Neural cell (in vitro differentiated cells): ENCODE measurements at regions not wholly inside any gene's neighbourhood (a gene's known extent, or its start where the extent isn't known, plus 50 kb on each side); places are given as distances from the start of the nearest gene placed in this dataset.

ENCODE experiments used
- H2AFZ ChIP-seq: fragments of 200-600, 300-800 bp; sonication (generic), shearing (Covaris generic); 2 replicates; pipeline ENCODE4 v1.6.0; 2014; ENCODE audit warnings: low read depth, mild to moderate bottlenecking, antibody characterized with exemption, low read length, moderate library complexity
- H3F3A ChIP-seq: fragments of 200-600 bp; shearing (Covaris generic); 2 replicates; pipeline ENCODE4 v1.6.1; 2016; ENCODE audit warnings: mild to moderate bottlenecking, moderate library complexity, mixed read lengths, antibody characterized with exemption, low read length; ENCODE audit not compliant: insufficient read depth, poor library complexity, severe bottlenecking
- H3K27ac ChIP-seq: fragments of 200-600, 300-800 bp; sonication (generic), shearing (Covaris generic); 2 replicates; pipeline ENCODE4 v1.5.1; 2014; ENCODE audit warnings: mild to moderate bottlenecking, low read length, moderate library complexity
- H3K27me3 ChIP-seq: fragments of 300-800, 200-600 bp; sonication (generic), shearing (Covaris generic); 2 replicates; pipeline ENCODE4 v1.6.0; 2014; ENCODE audit warnings: mild to moderate bottlenecking, low read depth, low read length, moderate library complexity; ENCODE audit not compliant: insufficient read depth
- H3K36me3 ChIP-seq: fragments of 300-800, 200-600 bp; sonication (generic), shearing (Covaris generic); 2 replicates; pipeline ENCODE4 v1.5.1; 2014; ENCODE audit warnings: mild to moderate bottlenecking, antibody characterized with exemption, low read length, moderate library complexity; ENCODE audit not compliant: insufficient read depth
- H3K4me2 ChIP-seq: fragments of 300-800, 200-600 bp; sonication (generic), shearing (Covaris generic); 2 replicates; pipeline ENCODE4 v1.6.0; 2014; ENCODE audit warnings: mild to moderate bottlenecking, low read length
- H3K4me3 ChIP-seq: fragments of 300-800, 200-600 bp; sonication (generic), shearing (Covaris generic); 2 replicates; pipeline ENCODE4 v1.5.1; 2014; ENCODE audit warnings: mild to moderate bottlenecking, low read length, moderate library complexity
- H3K79me2 ChIP-seq: fragments of 200-600 bp; shearing (Covaris generic); replicated peaks from 2 replicates; pipeline ENCODE4 v1.6.0; 2014; ENCODE audit warnings: mild to moderate bottlenecking, low read length, moderate library complexity; ENCODE audit not compliant: insufficient read depth
- H3K9ac ChIP-seq: fragments of 300-800, 200-600 bp; sonication (generic), shearing (Covaris generic); 2 replicates; pipeline ENCODE4 v1.6.1; 2016; ENCODE audit warnings: mild to moderate bottlenecking, low read length, mixed read lengths
- H3K9me2 ChIP-seq: fragments of 200-600 bp; shearing (Covaris generic); 2 replicates; pipeline ENCODE4 v1.6.1; 2016; ENCODE audit warnings: mild to moderate bottlenecking, low read length, mixed read lengths; ENCODE audit not compliant: insufficient read depth
- H3K9me3 ChIP-seq: fragments of 200-600, 300-800 bp; sonication (generic), shearing (Covaris generic); 2 replicates; pipeline ENCODE4 v1.6.1; 2016; ENCODE audit warnings: mild to moderate bottlenecking, mixed run types, low read length, moderate library complexity, mixed read lengths
- H4K20me1 ChIP-seq: fragments of 200-600 bp; shearing (Covaris generic); 2 replicates; pipeline ENCODE4 v1.6.1; 2016; ENCODE audit warnings: mild to moderate bottlenecking, mixed run types; ENCODE audit not compliant: insufficient read depth
- EP300 ChIP-seq: fragments of 450-650 bp; conservative IDR thresholded peaks from 2 replicates; pipeline ENCODE4 v1.6.1; 2014; ENCODE audit warnings: antibody characterized with exemption, mild to moderate bottlenecking, moderate library complexity; ENCODE audit not compliant: poor library complexity, severe bottlenecking
- EZH2 ChIP-seq: fragments of 200-600, 300-800 bp; shearing (Covaris generic), sonication (generic); IDR thresholded peaks from 2 replicates; pipeline ENCODE4 v1.6.1; 2014; ENCODE audit warnings: antibody characterized with exemption, low read length, borderline replicate concordance, mild to moderate bottlenecking; ENCODE audit not compliant: insufficient read depth, poor library complexity, severe bottlenecking
- MXI1 ChIP-seq: fragments of 450-650 bp; conservative IDR thresholded peaks from 2 replicates; pipeline ENCODE4 v1.6.1; 2014; ENCODE audit warnings: antibody characterized with exemption, mild to moderate bottlenecking; ENCODE audit not compliant: poor library complexity, severe bottlenecking
- POLR2AphosphoS5 ChIP-seq: IDR thresholded peaks from 2 replicates; pipeline ENCODE4 v1.6.1; 2012
- RAD21 ChIP-seq: fragments of 450-650 bp; conservative IDR thresholded peaks from 2 replicates; pipeline ENCODE4 v1.6.1; 2014; ENCODE audit warnings: antibody characterized with exemption, mild to moderate bottlenecking, moderate library complexity
- SMC3 ChIP-seq: fragments of 450-650 bp; conservative IDR thresholded peaks from 2 replicates; pipeline ENCODE4 v1.6.1; 2014; ENCODE audit warnings: antibody characterized with exemption, mild to moderate bottlenecking, moderate library complexity; ENCODE audit not compliant: poor library complexity
- TAF1 ChIP-seq: IDR thresholded peaks from 2 replicates; pipeline ENCODE4 v1.6.1; 2012; ENCODE audit warnings: low read depth
- TF ChIP-seq, protein P1 (sequence below): fragments of 450-650 bp; IDR thresholded peaks from 2 replicates; pipeline ENCODE4 v1.5.1; 2014; ENCODE audit warnings: antibody characterized with exemption, mild to moderate bottlenecking, moderate library complexity; ENCODE audit not compliant: poor library complexity, severe bottlenecking
- TF ChIP-seq, protein P2 (sequence below): IDR thresholded peaks from 2 replicates; pipeline ENCODE4 v1.6.1; 2012; ENCODE audit warnings: borderline replicate concordance

DNA sequence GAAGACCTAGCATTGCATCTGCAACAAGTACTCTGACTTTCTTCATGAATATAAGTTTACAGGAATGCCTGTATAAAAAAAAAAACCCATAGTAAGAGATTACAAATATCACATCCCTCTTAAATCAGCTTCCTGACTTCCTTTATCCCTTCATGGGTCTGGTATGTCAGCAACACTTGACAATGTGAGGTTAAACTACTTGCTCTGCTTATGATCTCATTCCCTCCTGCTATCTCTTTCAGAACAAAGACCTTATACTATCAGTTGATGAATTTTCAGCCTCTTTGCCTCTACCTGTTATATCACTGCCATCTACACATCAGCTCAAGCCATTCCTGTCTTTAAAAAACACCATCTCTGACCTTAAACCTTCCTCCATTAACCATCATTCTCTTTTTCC, 130.9 kb upstream of the SAMSN1 start:
- H3K27ac ChIP-seq, result no peak overlapping the region

DNA sequence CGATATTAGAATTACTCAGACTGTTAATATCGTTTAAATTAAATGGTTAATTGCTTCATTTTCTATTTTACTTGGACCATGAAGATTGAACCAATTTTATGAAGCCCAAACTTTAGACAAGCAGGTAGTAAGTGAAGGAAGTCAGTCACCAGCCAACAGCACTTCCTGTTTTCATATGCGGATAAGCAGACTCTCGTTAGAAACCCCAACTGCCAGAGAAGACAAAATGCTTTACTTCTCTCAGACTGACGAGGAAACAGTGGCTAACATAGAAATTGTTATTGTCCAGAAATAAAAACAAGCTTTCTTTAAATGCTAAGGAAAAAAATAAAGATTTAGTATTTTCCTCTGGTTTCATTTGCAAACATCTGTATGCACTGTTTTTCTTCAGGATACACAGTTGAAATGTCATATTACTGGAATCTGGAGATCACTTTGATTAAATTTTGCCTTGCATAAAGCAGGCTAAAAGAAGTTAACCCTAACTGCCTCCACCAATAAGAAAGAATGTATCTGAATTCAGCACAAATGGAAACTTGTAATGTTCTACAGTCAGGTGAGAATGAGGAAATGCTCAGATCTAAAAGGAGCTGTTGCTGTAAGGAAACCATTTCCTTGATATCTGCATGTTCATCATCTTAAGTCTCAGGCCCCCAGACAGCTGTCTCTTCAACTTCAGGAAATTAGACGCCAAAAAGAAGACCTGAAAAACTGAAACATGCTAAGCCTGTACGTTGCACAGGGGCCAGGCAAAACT, 129.8 kb upstream of the SAMSN1 start:
- no peaks in the 10 kb centered on the region for H3K9me3 ChIP-seq
- no peaks in the 10 kb centered on the region for H3K27me3 ChIP-seq
- H3K36me3 ChIP-seq, result no peaks in the 10 kb centered on the region
- H3K9ac ChIP-seq, result no peak overlapping the region
- peaks cover 4% of the 10 kb centered on the region for H3F3A ChIP-seq
- no peak overlapping the region for H3K27ac ChIP-seq
- H3K79me2 ChIP-seq, result no peaks in the 10 kb centered on the region
- TF ChIP-seq POLR2AphosphoS5, result no peak
- TF ChIP-seq RAD21, result no peak
- TF ChIP-seq TAF1, result no peak
- no peak for TF ChIP-seq SMC3
- TF ChIP-seq, protein P1, sequence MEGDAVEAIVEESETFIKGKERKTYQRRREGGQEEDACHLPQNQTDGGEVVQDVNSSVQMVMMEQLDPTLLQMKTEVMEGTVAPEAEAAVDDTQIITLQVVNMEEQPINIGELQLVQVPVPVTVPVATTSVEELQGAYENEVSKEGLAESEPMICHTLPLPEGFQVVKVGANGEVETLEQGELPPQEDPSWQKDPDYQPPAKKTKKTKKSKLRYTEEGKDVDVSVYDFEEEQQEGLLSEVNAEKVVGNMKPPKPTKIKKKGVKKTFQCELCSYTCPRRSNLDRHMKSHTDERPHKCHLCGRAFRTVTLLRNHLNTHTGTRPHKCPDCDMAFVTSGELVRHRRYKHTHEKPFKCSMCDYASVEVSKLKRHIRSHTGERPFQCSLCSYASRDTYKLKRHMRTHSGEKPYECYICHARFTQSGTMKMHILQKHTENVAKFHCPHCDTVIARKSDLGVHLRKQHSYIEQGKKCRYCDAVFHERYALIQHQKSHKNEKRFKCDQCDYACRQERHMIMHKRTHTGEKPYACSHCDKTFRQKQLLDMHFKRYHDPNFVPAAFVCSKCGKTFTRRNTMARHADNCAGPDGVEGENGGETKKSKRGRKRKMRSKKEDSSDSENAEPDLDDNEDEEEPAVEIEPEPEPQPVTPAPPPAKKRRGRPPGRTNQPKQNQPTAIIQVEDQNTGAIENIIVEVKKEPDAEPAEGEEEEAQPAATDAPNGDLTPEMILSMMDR, result no peak
- TF ChIP-seq EP300, result no peak
- TF ChIP-seq MXI1, result no peak
- TF ChIP-seq, protein P2, sequence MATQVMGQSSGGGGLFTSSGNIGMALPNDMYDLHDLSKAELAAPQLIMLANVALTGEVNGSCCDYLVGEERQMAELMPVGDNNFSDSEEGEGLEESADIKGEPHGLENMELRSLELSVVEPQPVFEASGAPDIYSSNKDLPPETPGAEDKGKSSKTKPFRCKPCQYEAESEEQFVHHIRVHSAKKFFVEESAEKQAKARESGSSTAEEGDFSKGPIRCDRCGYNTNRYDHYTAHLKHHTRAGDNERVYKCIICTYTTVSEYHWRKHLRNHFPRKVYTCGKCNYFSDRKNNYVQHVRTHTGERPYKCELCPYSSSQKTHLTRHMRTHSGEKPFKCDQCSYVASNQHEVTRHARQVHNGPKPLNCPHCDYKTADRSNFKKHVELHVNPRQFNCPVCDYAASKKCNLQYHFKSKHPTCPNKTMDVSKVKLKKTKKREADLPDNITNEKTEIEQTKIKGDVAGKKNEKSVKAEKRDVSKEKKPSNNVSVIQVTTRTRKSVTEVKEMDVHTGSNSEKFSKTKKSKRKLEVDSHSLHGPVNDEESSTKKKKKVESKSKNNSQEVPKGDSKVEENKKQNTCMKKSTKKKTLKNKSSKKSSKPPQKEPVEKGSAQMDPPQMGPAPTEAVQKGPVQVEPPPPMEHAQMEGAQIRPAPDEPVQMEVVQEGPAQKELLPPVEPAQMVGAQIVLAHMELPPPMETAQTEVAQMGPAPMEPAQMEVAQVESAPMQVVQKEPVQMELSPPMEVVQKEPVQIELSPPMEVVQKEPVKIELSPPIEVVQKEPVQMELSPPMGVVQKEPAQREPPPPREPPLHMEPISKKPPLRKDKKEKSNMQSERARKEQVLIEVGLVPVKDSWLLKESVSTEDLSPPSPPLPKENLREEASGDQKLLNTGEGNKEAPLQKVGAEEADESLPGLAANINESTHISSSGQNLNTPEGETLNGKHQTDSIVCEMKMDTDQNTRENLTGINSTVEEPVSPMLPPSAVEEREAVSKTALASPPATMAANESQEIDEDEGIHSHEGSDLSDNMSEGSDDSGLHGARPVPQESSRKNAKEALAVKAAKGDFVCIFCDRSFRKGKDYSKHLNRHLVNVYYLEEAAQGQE, result no peak
- no peak for TF ChIP-seq EZH2
- no peaks in the 10 kb centered on the region for H3K9me2 ChIP-seq
- H3K4me3 ChIP-seq, result no peak overlapping the region
- H4K20me1 ChIP-seq, result no peaks in the 10 kb centered on the region
- H2AFZ ChIP-seq, result no peak overlapping the region
- no peak overlapping the region for H3K4me2 ChIP-seq

More for the DNA sequence above, 130.9 kb upstream of the SAMSN1 start:
- Histone ChIP-seq H3K9me3 (no peaks in the 10 kb centered on the region), H3K27me3 (no peaks in the 10 kb centered on the region), H3K9me2 (no peaks in the 10 kb centered on the region), H3K9ac (no peak overlapping the region), H3K36me3 (no peaks in the 10 kb centered on the region), H3F3A (peaks cover 4% of the 10 kb centered on the region), H3K79me2 (no peaks in the 10 kb centered on the region), H3K4me3 (no peak overlapping the region), H2AFZ (no peak overlapping the region), H3K4me2 (no peak overlapping the region), H4K20me1 (no peaks in the 10 kb centered on the region)
- TF ChIP-seq SMC3, result no peak
- TF ChIP-seq RAD21, result no peak
- TF ChIP-seq, protein P2, result no peak
- no peak for TF ChIP-seq EP300
- TF ChIP-seq POLR2AphosphoS5, result no peak
- TF ChIP-seq EZH2, result no peak
- no peak for TF ChIP-seq MXI1
- TF ChIP-seq TAF1, result no peak
- TF ChIP-seq, protein P1, result no peak
